Naive B cell (primary cell): ENCODE measurements at regions not wholly inside any gene's neighbourhood (a gene's known extent, or its start where the extent isn't known, plus 50 kb on each side); places are given as distances from the start of the nearest gene placed in this dataset.
A peak's percentile ranks its signal among the peaks of the same experiment; 100 is the strongest.
"Not testable (repeated sequence)": the region's sequence is repeated elsewhere in the genome, so short reads cannot be mapped to it uniquely, and the experiment has no call there.

Source experiments
- ATAC-seq, 2 donors: fragments of 150-1000 bp; cut with Tn5 transposase; 2 replicates each; pipeline ENCODE4 v1.10.0; 2021; ENCODE audit warnings: low read depth in 2 of 2, mild to moderate bottlenecking in 2 of 2, moderate library complexity in 2 of 2
- DNase-seq: peaks from one replicate; pipeline ENCODE4 v3.0.0; 2022
- H3K27ac Mint-ChIP-seq, 6 donors: one replicate each; pipeline ENCODE4 v1.8.0; 2020 to 2022; ENCODE audit warnings: mild to moderate bottlenecking in 6 of 6, mixed read lengths in 6 of 6, moderate library complexity in 5 of 6, inconsistent platforms in 2 of 6
- H3K27me3 Mint-ChIP-seq, 3 donors: one replicate each; pipeline ENCODE4 v1.8.0; 2021 to 2022; ENCODE audit warnings: mixed read lengths in 3 of 3, mild to moderate bottlenecking in 1 of 3
- H3K36me3 Mint-ChIP-seq, 2 donors: one replicate each; pipeline ENCODE4 v1.8.0; 2020 to 2022; ENCODE audit warnings: mixed read lengths in 2 of 2, inconsistent platforms in 1 of 2, mild to moderate bottlenecking in 1 of 2
- H3K4me1 Mint-ChIP-seq, 3 donors: one replicate each; pipeline ENCODE4 v1.8.0; 2020 to 2022; ENCODE audit warnings: mixed read lengths in 3 of 3, inconsistent platforms in 1 of 3, mild to moderate bottlenecking in 1 of 3, moderate library complexity in 1 of 3
- H3K4me3 Mint-ChIP-seq, 8 donors: one replicate each; pipeline ENCODE4 v1.8.0; 2020 to 2022; ENCODE audit warnings: mild to moderate bottlenecking in 8 of 8, mixed read lengths in 8 of 8, moderate library complexity in 8 of 8, inconsistent platforms in 2 of 8
- H3K9me3 Mint-ChIP-seq, 7 donors: one replicate each; pipeline ENCODE4 v1.8.0; 2020 to 2022; ENCODE audit warnings: mixed read lengths in 7 of 7, mild to moderate bottlenecking in 5 of 7, inconsistent platforms in 2 of 7, moderate library complexity in 1 of 7

GRCh38 chr6:20334962-20335361, 66.7 kb upstream of the E2F3 start:
- peaks cover 5 to 30% (median 12%) of the 10 kb centered on the region in 3 donors for H3K27me3 Mint-ChIP-seq
- ATAC-seq (no peak), DNase-seq (no peak)
- no peak overlapping the region for H3K4me3 Mint-ChIP-seq
- H3K4me1 Mint-ChIP-seq: peaks cover 5 to 11% (median 10%) of the 10 kb centered on the region in 3 donors
- peak overlapping the region in 2 of 6 donors; percentile 33 to 56 for H3K27ac Mint-ChIP-seq
- peaks cover 0 to 2% (median 0%) of the 10 kb centered on the region in 7 donors for H3K9me3 Mint-ChIP-seq
- H3K36me3 Mint-ChIP-seq: peaks cover 0 to 5% of the 10 kb centered on the region in 2 donors

GRCh38 chr6:20335872-20336271, 65.8 kb upstream of the E2F3 start:
- Mint-ChIP-seq H3K36me3 (peaks cover 0 to 6% of the 10 kb centered on the region in 2 donors), H3K27me3 (peaks cover 5 to 31% (median 12%) of the 10 kb centered on the region in 3 donors), H3K27ac (peak overlapping the region in 4 of 6 donors; percentile 4 to 57 (median 30)), H3K9me3 (peaks cover 0 to 2% (median 0%) of the 10 kb centered on the region in 7 donors), H3K4me3 (peak overlapping the region in 7 of 8 donors; percentile 45 to 83 (median 61)), H3K4me1 (peaks cover 5 to 11% (median 10%) of the 10 kb centered on the region in 3 donors)
- ATAC-seq (peak in 1 of 2 donors; percentile 35), DNase-seq (no peak)

GRCh38 chr6:20338156-20338555, 63.5 kb upstream of the E2F3 start:
- DNase-seq (no peak), ATAC-seq (no peak)
- Mint-ChIP-seq H3K9me3 (peaks cover 0 to 2% (median 0%) of the 10 kb centered on the region in 7 donors), H3K36me3 (peaks cover 0 to 6% of the 10 kb centered on the region in 2 donors), H3K4me1 (peaks cover 5 to 11% (median 10%) of the 10 kb centered on the region in 3 donors), H3K27ac (no peak overlapping the region), H3K4me3 (peak overlapping the region in 1 of 8 donors; percentile 1), H3K27me3 (peaks cover 0 to 16% (median 8%) of the 10 kb centered on the region in 3 donors)

- Mint-ChIP-seq H3K36me3 (peaks cover 0 to 6% of the 10 kb centered on the region in 2 donors), H3K4me3 (no peak overlapping the region), H3K27ac (peak overlapping the region in 1 of 6 donors; percentile 35), H3K4me1 (peaks cover 5 to 11% (median 10%) of the 10 kb centered on the region in 3 donors), H3K27me3 (peaks cover 4 to 8% (median 7%) of the 10 kb centered on the region in 3 donors), H3K9me3 (peaks cover 0 to 2% (median 0%) of the 10 kb centered on the region in 7 donors)
- no peak for ATAC-seq
- no peak for DNase-seq
Measured at GRCh38 chr6:20340068-20340848, 61.4 kb upstream of the E2F3 start.

- ATAC-seq (no peak), DNase-seq (no peak)
- Mint-ChIP-seq H3K9me3 (peaks cover 0 to 2% (median 0%) of the 10 kb centered on the region in 7 donors), H3K4me1 (peaks cover 3 to 7% (median 5%) of the 10 kb centered on the region in 3 donors), H3K4me3 (no peak overlapping the region), H3K27ac (peak overlapping the region in 1 of 6 donors; percentile 77), H3K27me3 (peaks cover 4 to 8% (median 7%) of the 10 kb centered on the region in 3 donors), H3K36me3 (peaks cover 0 to 6% of the 10 kb centered on the region in 2 donors)
Measured at GRCh38 chr6:20341096-20341495, 60.6 kb upstream of the E2F3 start.

- no peak for DNase-seq
Measured at GRCh38 chr6:20341564-20341963, 60.1 kb upstream of the E2F3 start.

GRCh38 chr6:20346948-20347347, 54.7 kb upstream of the E2F3 start:
- not testable (repeated sequence) for DNase-seq, H3K4me3 Mint-ChIP-seq, H3K4me1 Mint-ChIP-seq, ATAC-seq, H3K36me3 Mint-ChIP-seq
- Mint-ChIP-seq H3K27ac (peak overlapping the region in 1 of 6 donors; percentile 53), H3K9me3 (peaks cover 0 to 14% (median 3%) of the 10 kb centered on the region in 7 donors), H3K27me3 (peaks cover 4 to 17% (median 8%) of the 10 kb centered on the region in 3 donors)

More at GRCh38 chr6:20341564-20341963, 60.1 kb upstream of the E2F3 start:
- Mint-ChIP-seq H3K36me3 (peaks cover 0 to 6% of the 10 kb centered on the region in 2 donors), H3K4me1 (peaks cover 0 to 2% (median 2%) of the 10 kb centered on the region in 3 donors), H3K27me3 (peaks cover 4 to 8% (median 7%) of the 10 kb centered on the region in 3 donors), H3K27ac (peak overlapping the region in 1 of 6 donors; percentile 77), H3K4me3 (no peak overlapping the region), H3K9me3 (peaks cover 0 to 2% (median 0%) of the 10 kb centered on the region in 7 donors)
- no peak for ATAC-seq

GRCh38 chr6:20348041-20348440, 53.6 kb upstream of the E2F3 start:
- H3K36me3 Mint-ChIP-seq: no peaks in the 10 kb centered on the region
- DNase-seq: no peak
- H3K4me1 Mint-ChIP-seq: peaks cover 0 to 2% (median 0%) of the 10 kb centered on the region in 3 donors
- no peak for ATAC-seq
- no peak overlapping the region for H3K27ac Mint-ChIP-seq
- H3K9me3 Mint-ChIP-seq: peaks cover 0 to 20% (median 3%) of the 10 kb centered on the region in 7 donors
- H3K4me3 Mint-ChIP-seq: no peak overlapping the region
- peaks cover 4 to 17% (median 8%) of the 10 kb centered on the region in 3 donors for H3K27me3 Mint-ChIP-seq

GRCh38 chr6:20349225-20349624, 52.5 kb upstream of the E2F3 start:
- Mint-ChIP-seq H3K36me3 (no peaks in the 10 kb centered on the region), H3K4me3 (no peak overlapping the region), H3K27ac (peak overlapping the region in 1 of 6 donors; percentile 22), H3K9me3 (peaks cover 0 to 30% (median 8%) of the 10 kb centered on the region in 7 donors), H3K4me1 (peaks cover 0 to 2% (median 0%) of the 10 kb centered on the region in 3 donors), H3K27me3 (peaks cover 4 to 14% (median 8%) of the 10 kb centered on the region in 3 donors)
- no peak for ATAC-seq
- no peak for DNase-seq

- Mint-ChIP-seq H3K27me3 (peaks cover 0 to 10% (median 8%) of the 10 kb centered on the region in 3 donors), H3K27ac (no peak overlapping the region), H3K36me3 (no peaks in the 10 kb centered on the region), H3K4me3 (no peak overlapping the region), H3K4me1 (peaks cover 0 to 2% (median 0%) of the 10 kb centered on the region in 3 donors), H3K9me3 (peaks cover 0 to 30% (median 10%) of the 10 kb centered on the region in 7 donors)
- no peak for ATAC-seq
- DNase-seq: no peak
Measured at GRCh38 chr6:20350215-20350614, 51.5 kb upstream of the E2F3 start.

GRCh38 chr6:20351534-20351933, 50.1 kb upstream of the E2F3 start:
- no peak for ATAC-seq
- Mint-ChIP-seq H3K36me3 (no peaks in the 10 kb centered on the region), H3K4me1 (peaks cover 0 to 2% (median 0%) of the 10 kb centered on the region in 3 donors), H3K27me3 (peaks cover 0 to 14% (median 10%) of the 10 kb centered on the region in 3 donors), H3K27ac (no peak overlapping the region), H3K9me3 (peaks cover 0 to 30% (median 10%) of the 10 kb centered on the region in 7 donors), H3K4me3 (no peak overlapping the region)
- no peak for DNase-seq
